Kidney (tissue), 13 donors: ENCODE measurements at regions not wholly inside any gene's neighbourhood (a gene's known extent, or its start where the extent isn't known, plus 50 kb on each side); places are given as distances from the start of the nearest gene placed in this dataset.
"Not testable (repeated sequence)": the region's sequence is repeated elsewhere in the genome, so short reads cannot be mapped to it uniquely, and the experiment has no call there.

ENCODE experiments used
- DNase-seq, 5 donors: peaks; one replicate each; pipeline ENCODE4 v3.0.0-alpha.2; 2013 to 2020
- FAIRE-seq: peaks from 2 replicates; lab custom pipeline; 2012; peaks lifted over from hg19 to GRCh38; lab: Jason Lieb, UNC
- H3K27ac ChIP-seq, 2 donors: one replicate each; pipeline ENCODE4 v1.7.0; 2013; ENCODE audit warnings: low read depth in 2 of 2, low read length in 2 of 2, inconsistent platforms in 1 of 2
- H3K27me3 ChIP-seq: one replicate; pipeline ENCODE4 v1.7.1; 2013; ENCODE audit warnings: low read length, inconsistent platforms; ENCODE audit not compliant: control insufficient read depth, insufficient read depth
- H3K36me3 ChIP-seq, 3 donors: one replicate each; pipeline versions ENCODE4 v1.7.0 to v1.7.1; 2013; ENCODE audit warnings: low read length in 3 of 3, control low read depth in 1 of 3, inconsistent platforms in 1 of 3; ENCODE audit not compliant: insufficient read depth in 3 of 3, control insufficient read depth in 2 of 3
- H3K4me1 ChIP-seq, 3 donors: one replicate each; pipeline versions ENCODE4 v1.7.0 to v1.7.1; 2013; ENCODE audit warnings: low read length in 3 of 3, inconsistent platforms in 1 of 3, low read depth in 1 of 3; ENCODE audit not compliant: control insufficient read depth in 2 of 3, insufficient read depth in 2 of 3
- H3K4me3 ChIP-seq, 3 donors: one replicate each; pipeline versions ENCODE4 v1.7.0 to v1.8.1; 2013; ENCODE audit warnings: low read length in 3 of 3, control low read depth in 1 of 3, inconsistent platforms in 1 of 3
- H3K9ac ChIP-seq, 3 donors: one replicate each; pipeline versions ENCODE4 v1.7.0 to v1.7.1; 2013; ENCODE audit warnings: low read length in 3 of 3, control low read depth in 1 of 3, inconsistent platforms in 1 of 3
- H3K9me3 ChIP-seq, 3 donors: one replicate each; pipeline versions ENCODE4 v1.7.0 to v1.7.1; 2013; ENCODE audit warnings: low read length in 3 of 3, control low read depth in 1 of 3, inconsistent platforms in 1 of 3; ENCODE audit not compliant: control insufficient read depth in 2 of 3, insufficient read depth in 1 of 3
- CTCF ChIP-seq: IDR thresholded peaks from 3 replicates; pipeline ENCODE4 v1.5.1; 2012; ENCODE audit warnings: mild to moderate bottlenecking, moderate library complexity, borderline replicate concordance; ENCODE audit not compliant: insufficient read depth; ENCODE audit errors: extremely low read depth
- intact Hi-C: fragments of 100-400 bp; cut with DNase I; formaldehyde crosslinking; loops from one replicate; pipeline ENCODE4 v1.11.1; 2022
- donor health status: control.
- donor health status: control.
- donor health status: control.
- donor health status: control.
- donor health status: control.
- donor health status: DM: yes; HTN: yes; CAD: no.
- donor health status: Normal renal cell carcinoma (clear cell type).

- Histone ChIP-seq H3K27me3 (no peaks in the 10 kb centered on the region), H3K4me3 (no peak overlapping the region), H3K27ac (no peak overlapping the region), H3K9me3 (no peaks in the 10 kb centered on the region), H3K9ac (no peak overlapping the region), H3K36me3 (no peaks in the 10 kb centered on the region), H3K4me1 (no peaks in the 10 kb centered on the region)
- no peak for FAIRE-seq
- no peak for DNase-seq
- intact Hi-C loops = no loop called here
- TF ChIP-seq CTCF = no peak
These were observed 393.8 kb downstream of the TSHZ3 start for GRCh38 chr19:30955112-30956104.

GRCh38 chr19:30944276-30944932 is 404.8 kb downstream of the TSHZ3 start:
- H3K9ac ChIP-seq, H3K9me3 ChIP-seq, H3K4me1 ChIP-seq, FAIRE-seq, H3K27ac ChIP-seq, intact Hi-C loops, H3K4me3 ChIP-seq, H3K36me3 ChIP-seq, H3K27me3 ChIP-seq, DNase-seq: not testable (repeated sequence)

GRCh38 chr19:30943101-30943843 is 406.0 kb downstream of the TSHZ3 start:
- intact Hi-C loops = no loop called here
- FAIRE-seq = no peak
- H3K27me3 ChIP-seq = no peaks in the 10 kb centered on the region
- DNase-seq = no peak
- no peaks in the 10 kb centered on the region for H3K9me3 ChIP-seq
- no peak for TF ChIP-seq CTCF
- H3K9ac ChIP-seq = no peak overlapping the region
- H3K36me3 ChIP-seq = no peaks in the 10 kb centered on the region
- no peak overlapping the region for H3K27ac ChIP-seq
- H3K4me1 ChIP-seq = no peaks in the 10 kb centered on the region
- no peak overlapping the region for H3K4me3 ChIP-seq
